SK-N-MC (cell line): ENCODE measurements at regions not wholly inside any gene's neighbourhood (a gene's known extent, or its start where the extent isn't known, plus 50 kb on each side); places are given as distances from the start of the nearest gene placed in this dataset.

Source experiments
- EZH2 ChIP-seq: fragments of 200-600 bp; sonication (generic); IDR thresholded peaks from one replicate; pipeline ENCODE4 v1.6.1; 2017; ENCODE audit warnings: antibody characterized with exemption
- POLR2AphosphoS5 ChIP-seq: IDR thresholded peaks from 2 replicates; pipeline ENCODE4 v1.6.1; 2012; ENCODE audit warnings: mild to moderate bottlenecking, low read depth, low read length, borderline replicate concordance

DNA sequence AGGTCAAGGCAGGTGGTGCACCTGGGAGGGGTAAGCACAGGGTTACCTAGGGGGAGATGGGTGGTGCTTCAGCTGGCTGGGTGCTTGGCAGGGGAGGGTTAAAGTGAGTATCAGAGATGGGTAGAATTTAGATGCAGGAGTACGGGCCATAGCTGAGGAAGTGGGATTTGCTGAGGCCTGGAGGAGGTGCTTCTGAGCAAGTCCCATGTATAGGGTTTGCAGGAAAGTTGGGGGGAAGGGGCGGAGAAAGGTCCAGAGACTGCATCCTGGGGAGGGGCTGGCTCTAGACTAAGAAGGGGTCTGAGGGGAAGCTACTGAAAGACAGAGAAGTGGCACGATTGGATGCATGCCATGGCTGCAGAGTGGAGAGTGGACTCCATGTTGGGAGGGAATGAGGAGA, 281.6 kb upstream of the ZNF32 start:
- TF ChIP-seq POLR2AphosphoS5 (no peak), EZH2 (no peak)
